H9 (cell line): ENCODE measurements at regions not wholly inside any gene's neighbourhood (a gene's known extent, or its start where the extent isn't known, plus 50 kb on each side); places are given as distances from the start of the nearest gene placed in this dataset.

Experiments used
- DNase-seq: peaks from one replicate; pipeline ENCODE4 v3.0.0-alpha.2; 2017
- H2AFZ ChIP-seq: one replicate; pipeline ENCODE4 v1.6.1; 2013; ENCODE audit warnings: mild to moderate bottlenecking, low read length, control low read depth, moderate library complexity
- H2AK5ac ChIP-seq: 2 replicates; pipeline ENCODE4 v1.6.1; 2013; ENCODE audit warnings: low read length, control low read depth, mixed read lengths; ENCODE audit not compliant: insufficient read length
- H2BK120ac ChIP-seq: one replicate; pipeline ENCODE4 v1.6.1; 2013; ENCODE audit warnings: low read depth, mild to moderate bottlenecking, low read length, control low read depth, inconsistent platforms; ENCODE audit not compliant: poor library complexity, severe bottlenecking
- H2BK12ac ChIP-seq: 2 replicates; pipeline ENCODE4 v1.6.1; 2013; ENCODE audit warnings: low read length, control low read depth, mixed read lengths, low read depth; ENCODE audit not compliant: insufficient read length
- H2BK15ac ChIP-seq: 2 replicates; pipeline ENCODE4 v1.6.1; 2013; ENCODE audit warnings: low read depth, low read length, control low read depth
- H2BK20ac ChIP-seq: one replicate; pipeline ENCODE4 v1.6.1; 2013; ENCODE audit warnings: low read depth, mild to moderate bottlenecking, low read length, control low read depth, inconsistent platforms; ENCODE audit not compliant: poor library complexity, severe bottlenecking
- H2BK5ac ChIP-seq: 2 replicates; pipeline ENCODE4 v1.6.1; 2013; ENCODE audit warnings: low read length, control low read depth, mixed read lengths; ENCODE audit not compliant: insufficient read length
- H3K14ac ChIP-seq: 2 replicates; pipeline ENCODE4 v1.6.1; 2013; ENCODE audit warnings: low read length, control low read depth; ENCODE audit not compliant: insufficient read depth
- H3K18ac ChIP-seq: 2 replicates; pipeline ENCODE4 v1.6.1; 2013; ENCODE audit warnings: low read depth, mild to moderate bottlenecking, mixed read lengths, low read length, control low read depth; ENCODE audit not compliant: insufficient read length
- H3K23ac ChIP-seq: 2 replicates; pipeline ENCODE4 v1.6.1; 2013; ENCODE audit warnings: low read length, control low read depth, mixed read lengths, low read depth; ENCODE audit not compliant: insufficient read length
- H3K23me2 ChIP-seq: 2 replicates; pipeline ENCODE4 v1.6.1; 2013; ENCODE audit warnings: low read depth, mild to moderate bottlenecking, mixed read lengths, low read length, control low read depth; ENCODE audit not compliant: insufficient read length, poor library complexity, severe bottlenecking
- H3K27ac ChIP-seq: 2 replicates; pipeline ENCODE4 v1.5.1; 2013; ENCODE audit warnings: low read length, control low read depth, mixed read lengths, low read depth; ENCODE audit not compliant: insufficient read length
- H3K27me3 ChIP-seq: 2 replicates; pipeline ENCODE4 v1.6.1; 2013; ENCODE audit warnings: low read length, control low read depth, inconsistent platforms; ENCODE audit not compliant: insufficient read depth
- H3K4ac ChIP-seq: 2 replicates; pipeline ENCODE4 v1.6.1; 2013; ENCODE audit warnings: low read depth, mild to moderate bottlenecking, control low read depth, inconsistent platforms, low read length, moderate library complexity
- H3K4me1 ChIP-seq: 2 replicates; pipeline ENCODE4 v1.6.1; 2013; ENCODE audit warnings: low read length, control low read depth, inconsistent platforms; ENCODE audit not compliant: insufficient read depth
- H3K4me2 ChIP-seq: 2 replicates; pipeline ENCODE4 v1.6.1; 2013; ENCODE audit warnings: low read length, control low read depth, mixed read lengths; ENCODE audit not compliant: insufficient read length, insufficient read depth
- H3K56ac ChIP-seq: 2 replicates; pipeline ENCODE4 v1.6.1; 2013; ENCODE audit warnings: low read depth, mild to moderate bottlenecking, mixed read lengths, low read length, control low read depth; ENCODE audit not compliant: insufficient read length
- H3K79me1 ChIP-seq: 2 replicates; pipeline ENCODE4 v1.6.1; 2013; ENCODE audit warnings: low read depth, mild to moderate bottlenecking, moderate library complexity, low read length, control low read depth, inconsistent platforms; ENCODE audit not compliant: insufficient read depth, poor library complexity, severe bottlenecking
- H3K79me2 ChIP-seq: 2 replicates; pipeline ENCODE4 v1.6.1; 2013; ENCODE audit warnings: low read length, control low read depth, inconsistent platforms; ENCODE audit not compliant: insufficient read depth
- H3K9ac ChIP-seq: 2 replicates; pipeline ENCODE4 v1.6.1; 2013; ENCODE audit warnings: low read length, control low read depth, mixed read lengths; ENCODE audit not compliant: insufficient read length; ENCODE audit errors: extremely low read depth
- H3K9me3 ChIP-seq: one replicate; pipeline ENCODE4 v1.6.1; 2013; ENCODE audit warnings: low read depth, low read length, inconsistent platforms; ENCODE audit not compliant: control insufficient read depth
- H3T11ph ChIP-seq: one replicate; pipeline ENCODE4 v1.6.1; 2013; ENCODE audit warnings: mild to moderate bottlenecking, low read length, control low read depth, inconsistent platforms
- H4K20me1 ChIP-seq: one replicate; pipeline ENCODE4 v1.6.1; 2013; ENCODE audit not compliant: control insufficient read depth, insufficient read length, insufficient read depth
- H4K5ac ChIP-seq: 2 replicates; pipeline ENCODE4 v1.6.1; 2013; ENCODE audit warnings: low read depth, mild to moderate bottlenecking, mixed read lengths, low read length, control low read depth; ENCODE audit not compliant: insufficient read length
- H4K8ac ChIP-seq: replicated peaks from 2 replicates; pipeline ENCODE4 v1.6.1; 2013; ENCODE audit warnings: low read length, control low read depth, mixed read lengths, low read depth; ENCODE audit not compliant: insufficient read length
- H4K91ac ChIP-seq: 2 replicates; pipeline ENCODE4 v1.6.1; 2013; ENCODE audit warnings: low read depth, mild to moderate bottlenecking, moderate library complexity, mixed read lengths, low read length, control low read depth; ENCODE audit not compliant: insufficient read length
- H3K27ac Mint-ChIP-seq, 3 experiments: 2 replicates in 2 of 3; 3 replicates in 1 of 3; pipeline ENCODE4 v1.8.0; 2020 to 2021; ENCODE audit warnings: mixed read lengths in 3 of 3, mild to moderate bottlenecking in 1 of 3, moderate library complexity in 1 of 3
- H3K27me3 Mint-ChIP-seq: 2 replicates; pipeline ENCODE4 v1.8.0; 2021; ENCODE audit warnings: low read depth, mild to moderate bottlenecking, moderate library complexity, mixed read lengths
- H3K36me3 Mint-ChIP-seq, 3 experiments: 2 replicates in 2 of 3; 3 replicates in 1 of 3; pipeline ENCODE4 v1.8.0; 2020 to 2021; ENCODE audit warnings: low read depth in 3 of 3, mixed read lengths in 3 of 3; ENCODE audit not compliant: insufficient read depth in 1 of 3
- H3K4me1 Mint-ChIP-seq, 2 experiments: 2 replicates each; pipeline ENCODE4 v1.8.0; 2020; ENCODE audit warnings: mixed read lengths in 2 of 2
- H3K4me3 Mint-ChIP-seq, 2 experiments: 2 replicates in 1 of 2; 3 replicates in 1 of 2; pipeline ENCODE4 v1.8.0; 2020 to 2021; ENCODE audit warnings: mild to moderate bottlenecking in 2 of 2, mixed read lengths in 2 of 2, moderate library complexity in 1 of 2
- H3K9me3 Mint-ChIP-seq, 2 experiments: 2 replicates in 1 of 2; 3 replicates in 1 of 2; pipeline ENCODE4 v1.8.0; 2020; ENCODE audit warnings: mild to moderate bottlenecking in 2 of 2, mixed read lengths in 2 of 2, moderate library complexity in 1 of 2
- CTCF ChIP-seq: fragments of 200-600 bp; sonication (generic); conservative IDR thresholded peaks from 3 replicates; pipeline ENCODE4 v1.8.0; 2021; ENCODE audit warnings: antibody characterized with exemption, mild to moderate bottlenecking
- WGBS: extraction: QIAGEN DNeasy Blood & Tissue Kit; methylation state at CpG from one replicate; pipeline ENCODE4 v1.1.7; 2013; ENCODE audit warnings: missing lambda C conversion rate, low lambda C conversion rate, mixed read lengths; ENCODE audit not compliant: insufficient read length; ENCODE audit errors: extremely low coverage; 5-methylcytosine and 5-hydroxymethylcytosine counted together

DNA sequence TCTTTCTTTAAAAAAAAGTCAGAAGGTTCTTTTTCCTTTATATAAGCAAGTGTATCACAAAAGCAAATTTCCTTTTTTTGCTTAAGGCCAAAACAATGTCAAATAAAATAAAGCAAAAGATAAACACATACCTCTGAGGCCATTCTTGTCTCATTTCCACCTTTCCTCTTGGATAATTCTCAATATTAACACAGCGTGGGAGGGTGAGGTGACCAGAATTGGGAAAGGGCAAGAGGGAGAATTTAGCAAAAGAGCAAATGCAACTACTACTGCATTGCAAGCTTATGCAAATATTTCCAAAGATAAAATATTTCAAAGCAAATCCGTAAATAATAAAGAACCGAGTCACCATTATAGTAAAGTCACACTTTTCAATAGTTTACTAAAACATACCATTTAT lies 153.4 kb upstream of the PSMD7 start:
- Histone ChIP-seq H3K56ac (no peak overlapping the region), H3K4me2 (no peak overlapping the region), H4K8ac (no peak overlapping the region), H2BK15ac (no peak overlapping the region), H3K4me1 (no peaks in the 10 kb centered on the region), H3K23me2 (no peaks in the 10 kb centered on the region), H4K5ac (no peak overlapping the region), H3K18ac (no peak overlapping the region), H3K9me3 (no peaks in the 10 kb centered on the region), H3K27ac (no peak overlapping the region), H3K79me1 (no peaks in the 10 kb centered on the region), H2AFZ (no peak overlapping the region), H3K79me2 (no peaks in the 10 kb centered on the region), H3K9ac (no peak overlapping the region), H4K20me1 (no peaks in the 10 kb centered on the region), H3K27me3 (no peaks in the 10 kb centered on the region), H3K14ac (no peak overlapping the region), H3T11ph (no peak overlapping the region), H3K23ac (no peak overlapping the region), H2AK5ac (no peak overlapping the region), H2BK12ac (no peak overlapping the region), H2BK120ac (no peak overlapping the region), H3K4ac (no peak overlapping the region), H2BK5ac (no peak overlapping the region), H4K91ac (no peak overlapping the region), H2BK20ac (no peak overlapping the region)
- TF ChIP-seq CTCF, result no peak
- H3K27ac Mint-ChIP-seq, result no peak overlapping the region
- H3K36me3 Mint-ChIP-seq, result peaks cover 0 to 18% (median 15%) of the 10 kb centered on the region in 3 experiments; a peak in 5 of 7 replicates
- WGBS, result no CpG with 5 or more reads among the region's 3 CpGs
- peaks cover 21 to 23% of the 10 kb centered on the region in 2 experiments for H3K9me3 Mint-ChIP-seq
- H3K4me3 Mint-ChIP-seq, result no peak overlapping the region
- no peak for DNase-seq
- no peaks in the 10 kb centered on the region for H3K4me1 Mint-ChIP-seq
- peaks cover 2% of the 10 kb centered on the region; the same call in 1 of the 2 replicates for H3K27me3 Mint-ChIP-seq
